ENCODE measurements at regions not wholly inside any gene's neighbourhood (a gene's known extent, or its start where the extent isn't known, plus 50 kb on each side); places are given as distances from the start of the nearest gene placed in this dataset.

DNA sequence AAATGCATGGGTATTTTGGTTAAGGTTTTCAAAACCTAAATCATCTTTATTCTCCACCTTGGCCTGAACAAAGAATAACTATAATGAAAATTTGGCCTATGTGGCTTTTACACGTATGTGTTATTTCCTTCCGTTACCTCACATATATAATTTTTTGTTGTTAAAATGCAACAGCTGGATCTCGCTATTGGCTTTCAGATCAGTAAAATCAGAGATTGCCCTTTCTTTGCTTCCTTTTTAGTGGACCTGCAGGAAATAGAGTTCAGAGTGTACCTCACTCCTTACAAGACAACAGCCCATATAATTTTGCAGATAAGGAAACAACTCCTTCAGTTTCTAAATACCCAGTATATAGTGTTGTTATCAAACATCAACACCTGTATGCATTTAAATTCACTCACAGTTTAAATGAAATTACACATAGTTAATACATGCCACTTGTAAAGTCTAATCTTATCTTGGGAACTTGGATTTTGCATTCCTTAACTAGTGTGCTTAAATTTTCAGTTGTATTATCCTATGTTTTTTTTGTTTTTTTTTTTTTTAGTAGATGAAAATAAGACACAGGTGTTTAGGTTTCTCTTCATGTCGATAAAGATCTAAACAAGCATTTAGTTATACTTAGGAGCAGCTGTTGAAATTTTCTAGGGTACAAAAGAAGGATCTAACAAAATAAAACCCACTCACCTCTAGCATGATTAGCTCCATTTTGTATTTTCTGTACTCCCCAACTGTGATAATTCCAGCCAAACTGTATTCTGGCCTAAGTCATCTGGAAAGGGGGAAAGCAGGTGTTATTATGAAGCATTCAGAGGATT, 96.2 kb upstream of the SPRY1 start:
- no peak for DNase-seq
- Mint-ChIP-seq H3K36me3 (ENCODE audit: low read depth) (peaks cover 4% of the 10 kb centered on the region), H3K4me3 (no peak overlapping the region), H3K27me3 (no peaks in the 10 kb centered on the region), H3K9me3 (no peaks in the 10 kb centered on the region), H3K27ac (no peak overlapping the region), H3K4me1 (peaks cover 2% of the 10 kb centered on the region)
- POLR2A ChIA-PET = no interaction called here
- CTCF ChIA-PET = no interaction called here

DNA sequence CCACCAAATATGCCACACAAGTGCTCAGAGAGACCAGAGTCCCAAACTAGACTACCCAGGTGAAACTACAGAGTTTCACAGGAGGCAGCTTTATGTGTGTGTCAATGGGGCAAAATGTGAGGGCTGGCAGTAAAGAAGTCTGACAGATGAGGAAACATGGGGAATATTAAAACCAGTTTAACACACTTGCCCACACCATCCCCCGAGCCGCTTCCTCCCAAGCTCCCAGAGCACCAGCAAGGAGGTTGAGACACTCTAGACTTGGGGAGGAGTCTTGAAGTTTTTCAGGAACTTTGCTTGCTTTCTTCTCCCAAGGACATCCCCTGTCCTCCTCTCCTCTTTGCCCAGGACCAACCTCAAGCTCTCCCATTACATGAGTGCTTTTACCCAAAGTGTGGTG, 94.7 kb upstream of the SPRY1 start:
- no peak overlapping the region for H3K27ac Mint-ChIP-seq
- DNase-seq = no peak
- no peak overlapping the region for H3K4me3 Mint-ChIP-seq
- H3K36me3 Mint-ChIP-seq (ENCODE audit: low read depth) = peaks cover 4% of the 10 kb centered on the region
- H3K9me3 Mint-ChIP-seq = no peaks in the 10 kb centered on the region
- no peaks in the 10 kb centered on the region for H3K27me3 Mint-ChIP-seq
- H3K4me1 Mint-ChIP-seq = peaks cover 2% of the 10 kb centered on the region
- ChIA-PET POLR2A (no interaction called here), CTCF (no interaction called here)

DNA sequence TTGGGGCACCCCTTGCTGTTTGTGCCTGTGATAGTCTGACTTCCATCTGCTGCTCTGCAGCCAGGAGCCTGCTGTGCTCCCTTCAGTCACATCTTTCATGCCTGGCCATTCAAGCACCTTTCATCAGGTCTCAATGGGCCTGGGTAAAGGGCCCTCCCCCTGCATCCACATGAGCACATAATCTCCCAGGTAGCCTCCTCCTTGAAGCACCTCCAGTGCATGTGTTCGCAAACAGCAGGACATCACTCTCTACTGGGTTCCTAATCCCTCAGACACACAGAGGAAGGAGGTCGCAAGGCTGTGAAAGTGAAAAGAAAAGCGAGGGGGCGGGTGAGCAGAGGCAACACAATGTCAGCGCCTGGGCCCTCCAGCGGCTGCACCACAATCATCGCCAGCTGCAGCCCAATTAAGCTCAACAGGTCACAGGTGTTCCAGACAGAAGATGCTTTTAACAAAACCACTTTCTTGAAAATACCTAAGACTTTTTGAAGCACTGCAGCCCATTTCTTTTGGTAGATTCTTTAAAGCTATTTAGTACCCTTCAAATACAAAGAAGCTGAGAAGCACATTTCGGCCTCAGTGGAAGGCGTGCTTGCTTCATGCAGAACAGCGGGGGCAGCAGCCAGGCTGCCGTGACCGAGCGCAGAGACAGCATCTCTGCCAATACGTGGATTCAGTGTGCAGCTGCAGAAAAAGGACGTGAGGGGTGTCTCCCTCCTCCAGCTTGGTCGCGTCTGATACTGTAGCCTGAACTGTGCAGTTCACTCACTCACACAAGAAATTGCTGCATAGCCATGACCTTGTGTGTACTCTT, 92.2 kb upstream of the SPRY1 start:
- Mint-ChIP-seq H3K4me3 (no peak overlapping the region), H3K27me3 (no peaks in the 10 kb centered on the region), H3K4me1 (no peaks in the 10 kb centered on the region), H3K27ac (no peak overlapping the region), H3K36me3 (ENCODE audit: low read depth) (peaks cover 6% of the 10 kb centered on the region), H3K9me3 (no peaks in the 10 kb centered on the region)
- ChIA-PET POLR2A (no interaction called here), CTCF (no interaction called here)
- no peak for DNase-seq

DNA sequence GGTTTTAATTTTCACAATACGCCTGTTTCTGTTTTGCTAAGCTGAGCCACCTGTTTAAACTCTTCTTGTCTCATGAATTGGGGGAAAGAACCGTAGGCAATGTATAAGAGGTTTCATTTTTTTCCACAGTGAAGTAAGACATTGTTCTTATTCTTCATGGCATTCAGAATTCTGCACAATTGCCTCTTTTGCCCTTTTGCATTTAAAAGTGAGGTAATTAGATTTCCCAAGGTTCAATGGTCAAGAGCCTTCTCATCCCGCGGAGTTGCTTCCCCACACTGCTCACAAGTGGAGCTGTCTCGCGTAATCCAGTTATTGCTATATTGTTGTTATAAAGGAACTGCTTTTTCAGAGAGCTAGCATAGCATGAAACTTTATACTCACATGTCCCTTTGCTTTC, 90.9 kb upstream of the SPRY1 start:
- Mint-ChIP-seq H3K4me1 (no peaks in the 10 kb centered on the region), H3K4me3 (no peak overlapping the region), H3K36me3 (ENCODE audit: low read depth) (peaks cover 6% of the 10 kb centered on the region), H3K27me3 (no peaks in the 10 kb centered on the region), H3K9me3 (no peaks in the 10 kb centered on the region), H3K27ac (no peak overlapping the region)
- no peak for DNase-seq
- CTCF ChIA-PET = no interaction called here
- POLR2A ChIA-PET = no interaction called here

DNA sequence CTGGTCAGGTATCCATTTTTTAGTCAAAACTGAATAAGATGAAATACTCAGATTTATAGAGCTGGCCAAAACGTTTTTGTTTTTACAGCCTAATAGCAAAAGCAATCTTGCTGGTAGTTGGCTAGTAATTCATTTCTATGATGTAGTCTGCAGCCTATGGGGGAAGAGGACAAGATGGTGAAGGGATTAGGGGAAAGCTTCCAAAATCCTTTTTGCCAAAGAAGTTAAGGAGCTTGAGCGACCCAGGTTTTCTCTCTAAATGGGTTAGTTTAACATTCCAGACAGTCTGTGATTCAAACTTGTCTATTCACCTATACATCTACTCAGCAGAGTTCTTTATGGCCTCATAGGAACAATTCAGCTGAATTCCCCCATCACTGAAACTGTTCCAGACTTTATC, 89.8 kb upstream of the SPRY1 start:
- no peaks in the 10 kb centered on the region for H3K27me3 Mint-ChIP-seq
- DNase-seq = no peak
- H3K9me3 Mint-ChIP-seq = no peaks in the 10 kb centered on the region
- POLR2A ChIA-PET = no interaction called here
- CTCF ChIA-PET = no interaction called here
- no peaks in the 10 kb centered on the region for H3K4me1 Mint-ChIP-seq
- H3K4me3 Mint-ChIP-seq = no peak overlapping the region
- peaks cover 6% of the 10 kb centered on the region for H3K36me3 Mint-ChIP-seq (ENCODE audit: low read depth)
- no peak overlapping the region for H3K27ac Mint-ChIP-seq

DNA sequence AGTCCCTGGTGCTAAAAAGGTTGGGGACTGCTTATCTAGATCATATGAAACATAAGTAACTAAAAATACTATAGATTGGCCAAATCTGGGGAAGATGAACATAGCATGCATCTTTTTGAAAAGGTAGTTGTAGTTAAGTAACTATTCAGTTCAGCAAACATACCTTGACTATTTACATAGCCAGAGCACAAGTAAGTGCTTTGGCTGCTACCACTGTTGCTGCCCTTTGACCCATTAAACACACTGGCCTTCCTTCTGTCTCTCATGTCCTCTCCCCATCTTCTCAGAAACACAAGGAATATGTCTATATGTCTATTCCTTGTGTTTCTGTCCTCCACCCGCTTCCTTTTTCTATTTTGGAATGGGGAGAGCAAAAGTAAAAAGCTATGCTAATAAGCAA, 87.9 kb upstream of the SPRY1 start:
- Mint-ChIP-seq H3K9me3 (no peaks in the 10 kb centered on the region), H3K27ac (no peak overlapping the region)
- CTCF ChIA-PET = no interaction called here

DNA sequence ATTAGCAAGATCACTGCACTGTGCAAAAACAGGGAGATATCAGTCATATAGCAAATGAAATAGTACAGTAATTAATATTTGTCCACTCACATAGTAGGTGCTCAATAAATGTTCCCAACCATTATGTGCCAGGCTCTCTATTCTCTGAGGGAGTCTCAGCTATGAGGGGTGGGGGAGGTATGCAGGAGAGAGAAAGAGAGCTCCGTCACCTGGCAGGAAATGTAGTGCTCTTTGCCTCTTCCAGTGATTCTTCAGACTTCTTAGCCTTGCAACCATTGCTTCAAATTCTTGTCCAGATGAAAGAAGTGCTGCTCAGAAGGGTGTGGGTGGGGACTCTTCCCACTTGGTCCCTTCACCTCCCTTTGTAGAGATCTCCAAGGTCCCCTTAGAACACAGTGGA, 84.5 kb upstream of the SPRY1 start:
- Mint-ChIP-seq H3K4me3 (no peak overlapping the region), H3K4me1 (no peaks in the 10 kb centered on the region), H3K27ac (no peak overlapping the region), H3K36me3 (ENCODE audit: low read depth) (peaks cover 7% of the 10 kb centered on the region), H3K27me3 (no peaks in the 10 kb centered on the region), H3K9me3 (no peaks in the 10 kb centered on the region)
- POLR2A ChIA-PET = no interaction called here
- CTCF ChIA-PET = interaction anchor here (1.2 kb wide), 1 partner anchor 204 kb away, joined by 6 read pairs; no protein-coding TSS in a partner anchor
- DNase-seq = no peak

More for the DNA sequence above, 87.9 kb upstream of the SPRY1 start:
- Mint-ChIP-seq H3K36me3 (ENCODE audit: low read depth) (peaks cover 6% of the 10 kb centered on the region), H3K27me3 (no peaks in the 10 kb centered on the region), H3K4me1 (no peaks in the 10 kb centered on the region), H3K4me3 (no peak overlapping the region)
- POLR2A ChIA-PET = no interaction called here
- no peak for DNase-seq

DNA sequence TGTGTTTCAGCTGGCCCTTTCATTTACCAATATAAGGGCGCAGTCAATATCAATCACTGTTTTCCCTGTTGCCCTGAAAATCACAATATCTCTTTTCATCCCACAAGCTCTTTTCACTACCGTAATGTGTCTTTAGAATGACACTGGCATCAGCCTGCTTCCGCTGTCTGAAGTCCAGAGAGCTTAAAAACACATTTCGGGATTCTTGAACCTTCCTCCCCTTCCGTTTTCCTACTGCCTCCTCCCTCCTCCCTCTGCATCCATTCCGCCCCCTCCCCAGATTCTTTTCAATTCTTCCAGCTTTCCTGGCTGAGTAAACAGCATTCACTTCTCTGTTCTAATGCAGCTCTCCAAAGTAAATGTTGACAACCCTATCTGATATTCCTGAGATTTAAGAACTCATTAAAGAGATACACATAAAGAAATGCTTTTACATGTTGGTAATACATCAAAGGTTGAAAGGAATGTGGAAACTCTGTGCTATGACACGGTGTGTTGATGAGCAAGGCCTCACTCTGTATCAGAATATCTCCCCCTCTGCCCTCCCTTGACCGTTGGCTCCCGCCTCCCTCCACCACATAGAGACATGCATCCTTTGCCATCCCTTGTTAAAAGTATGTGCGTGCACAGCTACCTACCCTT, 83.5 kb upstream of the SPRY1 start:
- ChIA-PET POLR2A (no interaction called here), CTCF (interaction anchor here (1.2 kb wide), 1 partner anchor 203 kb away, joined by 6 read pairs; no protein-coding TSS in a partner anchor)
- no peak overlapping the region for H3K4me3 Mint-ChIP-seq

DNA sequence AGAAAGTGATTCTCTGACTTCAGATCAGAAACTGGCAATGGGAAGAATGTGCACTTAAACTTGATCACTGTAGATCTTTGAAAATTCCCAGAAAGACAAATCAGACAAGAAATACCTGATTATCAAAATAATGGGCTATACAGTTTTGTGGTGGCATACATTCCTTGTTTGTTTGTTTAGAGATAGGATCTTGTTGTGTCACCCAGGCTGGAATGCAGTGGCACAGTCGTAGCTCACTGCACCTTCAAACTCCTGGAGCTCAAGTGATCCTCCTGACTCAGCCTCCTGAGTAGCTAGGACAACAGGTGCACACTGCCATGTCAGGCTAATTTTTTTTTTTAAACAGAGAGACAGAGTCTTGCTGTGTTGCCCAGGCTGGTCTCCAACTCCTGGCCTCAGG, 81.0 kb upstream of the SPRY1 start:
- Mint-ChIP-seq H3K27me3 (no peaks in the 10 kb centered on the region), H3K36me3 (ENCODE audit: low read depth) (peaks cover 5% of the 10 kb centered on the region), H3K9me3 (peaks cover 3% of the 10 kb centered on the region), H3K27ac (no peak overlapping the region), H3K4me3 (no peak overlapping the region), H3K4me1 (no peaks in the 10 kb centered on the region)
- DNase-seq = no peak
- CTCF ChIA-PET = no interaction called here
- POLR2A ChIA-PET = no interaction called here

More for the DNA sequence above, 83.5 kb upstream of the SPRY1 start:
- no peaks in the 10 kb centered on the region for H3K27me3 Mint-ChIP-seq
- no peak overlapping the region for H3K27ac Mint-ChIP-seq
- H3K4me1 Mint-ChIP-seq = no peaks in the 10 kb centered on the region
- H3K36me3 Mint-ChIP-seq (ENCODE audit: low read depth) = peaks cover 5% of the 10 kb centered on the region
- no peak for DNase-seq
- H3K9me3 Mint-ChIP-seq = no peaks in the 10 kb centered on the region

DNA sequence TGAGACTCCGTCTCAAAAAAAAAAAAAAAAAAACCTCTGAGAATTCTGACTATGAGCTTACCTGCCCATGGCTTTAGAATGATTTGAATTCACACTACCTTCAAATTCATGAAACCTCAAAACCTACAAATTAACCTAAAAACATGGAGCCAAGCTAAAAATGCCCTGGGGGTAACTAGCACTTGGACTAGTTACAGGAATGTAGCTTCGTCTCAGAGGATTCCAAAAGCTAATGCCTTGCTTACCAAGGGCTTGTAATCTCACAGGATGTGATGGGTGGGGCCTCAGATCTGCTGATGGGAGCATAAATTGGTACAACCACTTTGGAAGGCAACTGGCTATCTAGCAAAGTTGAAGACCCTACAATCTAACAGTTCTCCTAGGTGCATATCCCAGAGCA, 79.4 kb upstream of the SPRY1 start:
- Mint-ChIP-seq H3K4me3 (no peak overlapping the region), H3K27ac (no peak overlapping the region), H3K9me3 (peaks cover 12% of the 10 kb centered on the region), H3K4me1 (no peaks in the 10 kb centered on the region), H3K27me3 (no peaks in the 10 kb centered on the region), H3K36me3 (ENCODE audit: low read depth) (peaks cover 5% of the 10 kb centered on the region)
- ChIA-PET CTCF (interaction anchor here (0.7 kb wide), 1 partner anchor 1068 kb away, joined by 3 read pairs; no protein-coding TSS in a partner anchor), POLR2A (no interaction called here)
- DNase-seq = no peak

DNA sequence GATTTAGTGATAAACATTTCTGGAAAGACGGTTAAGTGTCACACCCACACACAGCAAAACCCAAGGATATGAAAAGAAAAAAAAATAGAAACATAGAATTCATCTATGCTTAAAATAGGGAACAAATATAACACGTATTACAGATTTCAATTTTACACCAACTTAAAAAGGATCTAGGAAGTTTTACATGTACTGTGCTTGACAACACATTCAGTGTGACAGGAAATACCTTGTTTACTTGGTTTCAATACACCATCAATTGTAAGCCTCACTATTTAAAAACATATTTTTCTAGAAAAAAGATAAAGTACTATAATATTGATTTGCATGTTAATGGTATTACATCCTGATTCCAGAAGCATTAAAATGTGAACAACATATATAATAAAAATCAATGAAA, 77.0 kb upstream of the SPRY1 start:
- no peak overlapping the region for H3K27ac Mint-ChIP-seq
- no peaks in the 10 kb centered on the region for H3K4me1 Mint-ChIP-seq
- peaks cover 17% of the 10 kb centered on the region for H3K9me3 Mint-ChIP-seq
- DNase-seq = no peak
- H3K27me3 Mint-ChIP-seq = no peaks in the 10 kb centered on the region
- ChIA-PET CTCF (no interaction called here), POLR2A (no interaction called here)
- H3K4me3 Mint-ChIP-seq = no peak overlapping the region
- H3K36me3 Mint-ChIP-seq (ENCODE audit: low read depth) = peaks cover 5% of the 10 kb centered on the region

DNA sequence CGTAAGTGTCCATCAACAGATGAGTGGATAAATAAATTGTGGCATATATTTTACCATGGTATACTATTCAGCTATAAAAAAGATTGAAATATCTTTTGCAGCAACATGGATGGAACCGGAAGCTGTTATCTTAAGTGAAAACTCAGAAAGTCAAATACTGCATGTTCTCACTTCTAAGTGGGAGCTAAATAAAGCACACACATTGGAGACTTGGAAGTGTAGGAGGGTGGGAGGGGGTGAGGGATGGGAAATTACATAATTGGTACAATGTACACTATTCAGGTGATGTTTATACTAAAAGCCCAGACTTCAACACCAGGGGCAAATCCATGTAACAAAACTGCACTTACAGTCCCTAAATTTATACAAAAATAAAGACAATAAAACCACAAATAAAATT, 72.6 kb upstream of the SPRY1 start:
- DNase-seq = no peak
- ChIA-PET POLR2A (no interaction called here), CTCF (no interaction called here)
- H3K4me3 Mint-ChIP-seq = no peak overlapping the region
- H3K27me3 Mint-ChIP-seq = no peaks in the 10 kb centered on the region
- H3K4me1 Mint-ChIP-seq = no peaks in the 10 kb centered on the region
- H3K9me3 Mint-ChIP-seq = peaks cover 17% of the 10 kb centered on the region
- H3K27ac Mint-ChIP-seq = no peak overlapping the region
- no peaks in the 10 kb centered on the region for H3K36me3 Mint-ChIP-seq (ENCODE audit: low read depth)

DNA sequence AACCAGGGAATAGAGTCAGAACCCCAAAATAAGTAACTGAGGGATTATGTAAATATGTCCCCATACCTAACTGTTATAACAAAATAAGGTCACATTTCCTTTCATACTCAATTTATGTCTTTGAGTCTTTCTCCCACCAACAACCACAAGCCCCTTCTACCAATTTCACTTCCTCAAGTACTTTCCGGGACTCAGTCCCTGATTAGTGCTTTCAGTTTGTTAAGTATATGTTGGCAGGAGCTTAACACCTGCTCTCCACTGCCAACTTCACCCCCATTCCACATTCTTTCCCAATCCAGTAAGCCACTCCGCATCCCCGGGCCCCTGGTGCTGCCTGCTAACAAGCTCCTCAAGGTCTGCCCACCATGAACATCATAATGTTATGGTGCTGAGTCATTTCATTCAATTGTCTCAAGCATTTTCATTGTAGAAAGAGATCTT, 71.3 kb upstream of the SPRY1 start:
- Mint-ChIP-seq H3K36me3 (ENCODE audit: low read depth) (no peaks in the 10 kb centered on the region), H3K27ac (no peak overlapping the region), H3K27me3 (no peaks in the 10 kb centered on the region), H3K4me1 (no peaks in the 10 kb centered on the region), H3K4me3 (no peak overlapping the region), H3K9me3 (peaks cover 14% of the 10 kb centered on the region)
- ChIA-PET CTCF (no interaction called here), POLR2A (no interaction called here)
- no peak for DNase-seq
